ENCODE measurements at regions not wholly inside any gene's neighbourhood (a gene's known extent, or its start where the extent isn't known, plus 50 kb on each side); places are given as distances from the start of the nearest gene placed in this dataset.

DNA sequence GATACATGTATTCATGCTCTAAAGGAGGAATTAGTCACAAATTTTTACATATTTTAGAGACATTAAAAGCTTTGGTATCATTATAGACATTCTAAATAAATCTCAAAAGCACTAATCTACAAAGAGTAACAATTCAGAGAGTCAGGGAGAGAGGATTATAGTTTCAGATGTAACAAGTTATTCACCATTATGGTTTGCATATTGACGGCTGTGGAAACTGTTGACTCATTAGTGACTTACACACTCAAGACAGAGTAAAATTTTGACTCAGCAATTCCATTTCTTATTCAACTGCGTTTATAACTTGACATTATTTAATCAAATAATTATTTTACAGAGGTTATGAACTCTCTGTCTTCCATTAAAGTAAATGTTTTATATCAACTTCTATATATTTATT, 95.4 kb upstream of the SEMA3C start:
- Histone ChIP-seq H3K9me3 (no peaks in the 10 kb centered on the region), H3K4me1 (no peaks in the 10 kb centered on the region), H3K4me3 (ENCODE audit: low read depth, low read length) (no peak overlapping the region), H3K27me3 (no peaks in the 10 kb centered on the region), H3K36me3 (no peaks in the 10 kb centered on the region)
- TF ChIP-seq, protein P1, sequence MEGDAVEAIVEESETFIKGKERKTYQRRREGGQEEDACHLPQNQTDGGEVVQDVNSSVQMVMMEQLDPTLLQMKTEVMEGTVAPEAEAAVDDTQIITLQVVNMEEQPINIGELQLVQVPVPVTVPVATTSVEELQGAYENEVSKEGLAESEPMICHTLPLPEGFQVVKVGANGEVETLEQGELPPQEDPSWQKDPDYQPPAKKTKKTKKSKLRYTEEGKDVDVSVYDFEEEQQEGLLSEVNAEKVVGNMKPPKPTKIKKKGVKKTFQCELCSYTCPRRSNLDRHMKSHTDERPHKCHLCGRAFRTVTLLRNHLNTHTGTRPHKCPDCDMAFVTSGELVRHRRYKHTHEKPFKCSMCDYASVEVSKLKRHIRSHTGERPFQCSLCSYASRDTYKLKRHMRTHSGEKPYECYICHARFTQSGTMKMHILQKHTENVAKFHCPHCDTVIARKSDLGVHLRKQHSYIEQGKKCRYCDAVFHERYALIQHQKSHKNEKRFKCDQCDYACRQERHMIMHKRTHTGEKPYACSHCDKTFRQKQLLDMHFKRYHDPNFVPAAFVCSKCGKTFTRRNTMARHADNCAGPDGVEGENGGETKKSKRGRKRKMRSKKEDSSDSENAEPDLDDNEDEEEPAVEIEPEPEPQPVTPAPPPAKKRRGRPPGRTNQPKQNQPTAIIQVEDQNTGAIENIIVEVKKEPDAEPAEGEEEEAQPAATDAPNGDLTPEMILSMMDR (IDR thresholded peaks at IDR 0.05; ENCODE audit: low read depth, low read length): no peak
- DNase-seq: no peak

DNA sequence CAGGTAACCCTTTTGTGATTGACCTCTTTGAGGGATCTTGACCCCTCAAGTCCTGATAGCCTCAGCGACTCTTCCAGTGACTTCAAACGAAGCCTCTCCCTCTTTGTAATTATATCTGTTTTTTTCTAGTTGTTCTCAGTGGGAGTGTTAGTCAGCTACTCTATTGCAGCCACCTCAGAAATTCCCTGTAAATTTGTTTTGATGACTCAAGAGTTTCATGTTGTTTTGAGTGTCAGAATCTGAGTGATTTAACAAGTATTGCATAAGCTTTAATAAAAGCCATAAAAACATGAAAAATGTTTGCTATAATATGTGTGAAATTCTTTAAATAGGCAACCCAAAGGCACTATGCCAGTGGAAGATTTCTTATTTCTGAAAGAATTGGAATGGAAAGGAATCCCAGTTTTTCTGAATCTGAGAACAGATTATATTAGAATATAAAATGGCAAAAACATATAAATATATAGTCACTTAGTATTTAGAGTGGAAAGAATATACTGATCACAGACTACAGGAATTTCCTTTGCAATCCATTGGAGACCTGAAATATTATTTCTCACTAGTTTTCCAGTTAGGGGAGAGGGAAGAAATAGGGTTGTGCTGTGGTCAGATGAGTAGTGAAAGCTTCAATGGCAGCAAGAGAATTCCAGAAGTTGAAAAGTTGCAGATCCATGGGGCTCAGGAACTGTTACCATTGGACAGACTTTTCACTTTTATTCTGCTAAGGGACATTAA, 94.4 kb upstream of the SEMA3C start:
- Histone ChIP-seq H3K36me3 (no peaks in the 10 kb centered on the region), H3K4me1 (no peaks in the 10 kb centered on the region), H3K27me3 (no peaks in the 10 kb centered on the region), H3K4me3 (ENCODE audit: low read depth, low read length) (no peak overlapping the region), H3K9me3 (no peaks in the 10 kb centered on the region)
- DNase-seq: no peak
- TF ChIP-seq, protein P1 (IDR thresholded peaks at IDR 0.05; ENCODE audit: low read depth, low read length): no peak

DNA sequence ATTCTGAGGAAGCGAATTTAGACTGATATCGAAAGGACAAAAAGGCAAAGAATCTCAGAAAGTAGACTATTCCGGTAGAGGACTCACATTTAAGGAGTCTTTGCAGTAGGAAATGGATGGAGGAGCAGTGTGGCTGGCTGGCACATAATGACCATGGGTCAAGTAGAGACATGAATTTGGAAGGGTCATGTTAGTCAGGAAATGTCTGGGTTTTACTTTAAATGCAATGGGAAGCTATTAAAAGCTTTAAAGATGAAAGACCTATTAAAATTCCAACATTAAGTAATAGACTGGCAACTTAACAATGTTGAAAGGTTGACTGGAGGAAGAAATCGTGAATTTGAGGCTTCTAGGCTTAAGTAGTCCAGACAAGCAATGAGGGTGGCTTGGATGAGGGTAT, 90.0 kb upstream of the SEMA3C start:
- TF ChIP-seq, protein P1 (IDR thresholded peaks at IDR 0.05; ENCODE audit: low read depth, low read length): no peak
- Histone ChIP-seq H3K4me3 (ENCODE audit: low read depth, low read length) (no peak overlapping the region), H3K4me1 (no peaks in the 10 kb centered on the region; the same call in 1 of the 2 replicates), H3K36me3 (no peaks in the 10 kb centered on the region), H3K9me3 (no peaks in the 10 kb centered on the region), H3K27me3 (no peaks in the 10 kb centered on the region)
- DNase-seq: no peak

DNA sequence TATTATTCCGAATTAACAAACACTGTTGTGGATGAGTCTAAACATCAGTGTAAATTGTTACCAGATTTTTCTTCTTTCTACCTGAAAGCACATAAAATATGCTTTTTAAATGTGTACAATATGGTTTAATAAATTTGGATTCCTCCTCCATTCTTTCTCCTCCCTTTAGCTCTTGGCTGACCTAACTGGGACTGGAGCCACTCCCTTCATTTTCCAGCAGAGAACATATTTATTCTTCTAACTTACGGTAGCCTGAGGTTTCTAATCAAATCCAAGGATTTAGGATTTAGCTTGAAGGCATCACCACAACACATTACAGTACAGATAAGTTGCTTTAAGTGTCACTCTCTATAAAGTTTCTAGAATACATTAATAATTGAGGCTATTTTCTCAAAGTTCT, 88.2 kb upstream of the SEMA3C start:
- DNase-seq: no peak
- TF ChIP-seq, protein P1 (IDR thresholded peaks at IDR 0.05; ENCODE audit: low read depth, low read length): no peak
- H3K9me3 ChIP-seq: no peaks in the 10 kb centered on the region
- H3K36me3 ChIP-seq: no peaks in the 10 kb centered on the region
- peaks cover 3% of the 10 kb centered on the region; the same call in 1 of the 2 replicates for H3K4me1 ChIP-seq
- no peaks in the 10 kb centered on the region for H3K27me3 ChIP-seq
- H3K4me3 ChIP-seq (ENCODE audit: low read depth, low read length): no peak overlapping the region

DNA sequence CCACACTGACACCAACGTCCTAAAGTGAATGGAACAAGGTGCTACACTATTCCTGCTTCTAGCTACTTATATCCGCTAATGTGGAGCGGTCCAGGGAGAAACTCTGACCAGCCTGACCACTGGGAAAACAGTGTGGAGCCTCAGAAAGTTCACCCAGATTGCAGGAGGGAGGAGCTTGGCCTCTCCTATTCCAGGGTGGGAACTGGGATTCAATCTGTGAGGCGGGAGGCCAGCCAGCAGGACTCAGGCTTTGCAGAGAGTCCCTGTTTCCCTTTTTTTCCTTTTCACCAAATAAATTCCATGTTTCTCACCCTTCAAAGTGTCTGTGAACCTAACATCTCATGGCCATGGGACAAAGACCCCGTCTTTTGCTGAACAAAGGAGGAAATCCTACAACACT, 86.4 kb upstream of the SEMA3C start:
- Histone ChIP-seq H3K9me3 (no peaks in the 10 kb centered on the region), H3K27me3 (no peaks in the 10 kb centered on the region), H3K36me3 (no peaks in the 10 kb centered on the region), H3K4me1 (peaks cover 3% of the 10 kb centered on the region; the same call in 1 of the 2 replicates), H3K4me3 (ENCODE audit: low read depth, low read length) (no peak overlapping the region)
- TF ChIP-seq, protein P1 (IDR thresholded peaks at IDR 0.05; ENCODE audit: low read depth, low read length): no peak
- DNase-seq: no peak

DNA sequence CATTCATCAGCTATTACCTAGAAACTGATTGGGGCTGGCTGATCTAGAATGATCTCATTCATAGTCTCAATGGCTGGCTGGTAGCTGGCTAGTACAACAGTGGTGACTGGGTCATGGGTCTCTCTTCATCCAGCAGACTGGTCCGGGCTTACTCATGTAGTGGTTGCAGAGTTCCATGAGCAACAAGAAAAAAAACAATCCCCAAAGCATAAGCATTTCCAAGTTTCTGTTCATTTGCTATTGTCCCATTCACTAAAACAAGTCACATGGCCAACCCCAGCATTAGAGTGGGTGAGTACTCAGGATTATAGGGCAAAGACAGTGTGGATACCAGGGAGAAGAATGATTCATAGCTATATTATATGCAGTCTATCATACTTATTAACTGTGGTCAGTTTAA, 85.2 kb upstream of the SEMA3C start:
- TF ChIP-seq, protein P1 (IDR thresholded peaks at IDR 0.05; ENCODE audit: low read depth, low read length): no peak
- Histone ChIP-seq H3K4me1 (peaks cover 3% of the 10 kb centered on the region; the same call in 1 of the 2 replicates), H3K27me3 (no peaks in the 10 kb centered on the region), H3K36me3 (no peaks in the 10 kb centered on the region), H3K9me3 (no peaks in the 10 kb centered on the region), H3K4me3 (ENCODE audit: low read depth, low read length) (no peak overlapping the region)
- DNase-seq: no peak

Measured in BE2C (cell line).